ENCODE measurements at regions not wholly inside any gene's neighbourhood (a gene's known extent, or its start where the extent isn't known, plus 50 kb on each side); places are given as distances from the start of the nearest gene placed in this dataset.

DNA sequence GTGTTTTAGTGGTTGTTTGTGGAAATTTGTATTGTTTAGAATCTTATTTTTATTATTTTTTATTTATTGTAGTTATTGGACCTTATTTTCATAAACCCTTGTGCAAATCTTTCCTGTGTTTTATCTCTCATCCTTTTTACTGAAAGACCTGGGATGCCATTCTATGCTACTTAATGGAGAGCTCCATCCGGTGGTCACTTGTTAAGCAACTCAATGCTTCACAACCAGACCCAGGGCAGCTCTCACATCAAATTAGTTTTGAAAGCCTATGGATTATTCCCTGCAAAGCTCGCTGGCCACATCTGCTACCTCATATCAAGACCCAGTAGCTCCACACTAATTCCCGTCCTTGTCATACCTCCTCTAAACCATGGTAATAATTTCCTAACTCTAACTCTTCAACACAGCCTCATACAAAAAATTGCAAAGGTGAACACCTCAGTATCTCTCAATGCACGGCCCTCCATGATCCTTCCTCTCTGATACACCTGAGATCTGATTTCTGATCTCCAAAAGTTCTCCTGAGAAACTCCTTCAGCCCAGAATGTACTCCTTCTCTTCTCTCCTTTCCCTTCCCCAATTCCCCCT is 296.6 kb upstream of the MANEA start:
- Histone ChIP-seq H3K27me3 (ENCODE audit: control insufficient read depth in 2 of 2, insufficient read depth in 2 of 2, low read length in 2 of 2) (no peaks in the 10 kb centered on the region), H4K20me1 (ENCODE audit: insufficient read depth, low read length) (no peaks in the 10 kb centered on the region), H3K4me2 (replicated peaks; ENCODE audit: extremely low read depth, low read length, poor library complexity, severe bottlenecking) (no peak overlapping the region), H3K79me2 (ENCODE audit: insufficient read depth, low read length) (no peaks in the 10 kb centered on the region), H3K4me3 (replicated peaks in 1 of 3; ENCODE audit: low read depth in 2 of 3, low read length in 3 of 3) (no peak overlapping the region), H3K36me3 (replicated peaks in 1 of 2; ENCODE audit: control insufficient read depth in 1 of 2, insufficient read depth in 2 of 2, low read length in 2 of 2) (no peaks in the 10 kb centered on the region), H2AFZ (ENCODE audit: insufficient read depth, low read depth, low read length, poor library complexity, severe bottlenecking) (no peak overlapping the region), H3K4me1 (ENCODE audit: control insufficient read depth in 1 of 2, insufficient read depth in 2 of 2, low read length in 2 of 2) (no peaks in the 10 kb centered on the region), H3K27ac (ENCODE audit: low read depth in 1 of 2, low read length in 2 of 2) (no peak overlapping the region), H3K9me3 (replicated peaks in 1 of 2; ENCODE audit: control insufficient read depth in 1 of 2, insufficient read depth in 1 of 2, low read length in 2 of 2) (no peaks in the 10 kb centered on the region), H3K9ac (ENCODE audit: insufficient read depth, low read length, poor library complexity, severe bottlenecking) (no peak overlapping the region)
- H3K36me3 Mint-ChIP-seq: no peaks in the 10 kb centered on the region
- DNase-seq: peak in 1 of 3 donors; percentile 8
- TF ChIP-seq, protein P1, sequence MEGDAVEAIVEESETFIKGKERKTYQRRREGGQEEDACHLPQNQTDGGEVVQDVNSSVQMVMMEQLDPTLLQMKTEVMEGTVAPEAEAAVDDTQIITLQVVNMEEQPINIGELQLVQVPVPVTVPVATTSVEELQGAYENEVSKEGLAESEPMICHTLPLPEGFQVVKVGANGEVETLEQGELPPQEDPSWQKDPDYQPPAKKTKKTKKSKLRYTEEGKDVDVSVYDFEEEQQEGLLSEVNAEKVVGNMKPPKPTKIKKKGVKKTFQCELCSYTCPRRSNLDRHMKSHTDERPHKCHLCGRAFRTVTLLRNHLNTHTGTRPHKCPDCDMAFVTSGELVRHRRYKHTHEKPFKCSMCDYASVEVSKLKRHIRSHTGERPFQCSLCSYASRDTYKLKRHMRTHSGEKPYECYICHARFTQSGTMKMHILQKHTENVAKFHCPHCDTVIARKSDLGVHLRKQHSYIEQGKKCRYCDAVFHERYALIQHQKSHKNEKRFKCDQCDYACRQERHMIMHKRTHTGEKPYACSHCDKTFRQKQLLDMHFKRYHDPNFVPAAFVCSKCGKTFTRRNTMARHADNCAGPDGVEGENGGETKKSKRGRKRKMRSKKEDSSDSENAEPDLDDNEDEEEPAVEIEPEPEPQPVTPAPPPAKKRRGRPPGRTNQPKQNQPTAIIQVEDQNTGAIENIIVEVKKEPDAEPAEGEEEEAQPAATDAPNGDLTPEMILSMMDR (IDR thresholded peaks at IDR 0.05): no peak
- H3K4me3 Mint-ChIP-seq: no peak overlapping the region
- intact Hi-C loops (cut with micrococcal nuclease): no loop called here
- peaks cover 0 to 2% (median 0%) of the 10 kb centered on the region in 7 donors for H3K9me3 Mint-ChIP-seq
- H3K27me3 Mint-ChIP-seq (ENCODE audit: low read depth in 3 of 3): no peaks in the 10 kb centered on the region
- no peak overlapping the region for H3K27ac Mint-ChIP-seq
- H3K4me1 Mint-ChIP-seq: no peaks in the 10 kb centered on the region
- WGBS (ENCODE audit: insufficient coverage): 52% methylated on average over 4 of the region's 4 CpGs

DNA sequence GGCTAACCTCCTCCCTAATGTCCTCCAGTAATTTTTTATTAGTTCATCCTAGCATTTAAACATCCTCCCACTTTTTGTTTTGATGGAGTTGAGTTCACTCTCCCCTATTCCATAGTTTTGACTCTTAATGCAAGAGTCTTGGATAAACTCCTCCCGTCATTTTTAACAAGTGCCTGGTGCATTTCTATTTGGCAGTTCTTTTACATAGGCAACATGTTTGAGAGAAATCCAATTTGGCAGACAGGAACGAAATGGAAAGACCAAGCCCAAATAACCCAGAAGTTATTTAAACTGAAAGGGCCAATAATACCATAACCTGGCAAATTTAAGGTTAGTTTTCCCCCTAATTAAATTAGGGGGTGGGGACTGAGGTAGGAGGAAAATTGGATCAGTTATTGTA is 291.5 kb upstream of the MANEA start:
- no peak overlapping the region for H3K4me3 ChIP-seq (replicated peaks in 1 of 3; ENCODE audit: low read depth in 2 of 3, low read length in 3 of 3)
- no peak overlapping the region for H3K27ac Mint-ChIP-seq
- DNase-seq: no peak
- H3K9me3 Mint-ChIP-seq: peaks cover 0 to 2% (median 0%) of the 10 kb centered on the region in 7 donors
- H2AFZ ChIP-seq (ENCODE audit: insufficient read depth, low read depth, low read length, poor library complexity, severe bottlenecking): no peak overlapping the region
- no peaks in the 10 kb centered on the region for H3K4me1 ChIP-seq (ENCODE audit: control insufficient read depth in 1 of 2, insufficient read depth in 2 of 2, low read length in 2 of 2)
- no peaks in the 10 kb centered on the region for H3K79me2 ChIP-seq (ENCODE audit: insufficient read depth, low read length)
- no CpG with 5 or more reads among the region's 2 CpGs for WGBS (ENCODE audit: insufficient coverage)
- no peaks in the 10 kb centered on the region for H3K36me3 ChIP-seq (replicated peaks in 1 of 2; ENCODE audit: control insufficient read depth in 1 of 2, insufficient read depth in 2 of 2, low read length in 2 of 2)
- H3K27ac ChIP-seq (ENCODE audit: low read depth in 1 of 2, low read length in 2 of 2): no peak overlapping the region
- TF ChIP-seq, protein P1 (IDR thresholded peaks at IDR 0.05): no peak
- H3K4me1 Mint-ChIP-seq: no peaks in the 10 kb centered on the region
- H3K9ac ChIP-seq (ENCODE audit: insufficient read depth, low read length, poor library complexity, severe bottlenecking): no peak overlapping the region
- no peak overlapping the region for H3K4me2 ChIP-seq (replicated peaks; ENCODE audit: extremely low read depth, low read length, poor library complexity, severe bottlenecking)
- H3K36me3 Mint-ChIP-seq: no peaks in the 10 kb centered on the region
- no peak overlapping the region for H3K4me3 Mint-ChIP-seq
- H3K27me3 Mint-ChIP-seq (ENCODE audit: low read depth in 3 of 3): no peaks in the 10 kb centered on the region
- H3K9me3 ChIP-seq (replicated peaks in 1 of 2; ENCODE audit: control insufficient read depth in 1 of 2, insufficient read depth in 1 of 2, low read length in 2 of 2): no peaks in the 10 kb centered on the region
- no peaks in the 10 kb centered on the region for H4K20me1 ChIP-seq (ENCODE audit: insufficient read depth, low read length)
- intact Hi-C loops (cut with micrococcal nuclease): no loop called here
- H3K27me3 ChIP-seq (ENCODE audit: control insufficient read depth in 2 of 2, insufficient read depth in 2 of 2, low read length in 2 of 2): no peaks in the 10 kb centered on the region

Measured in CD14-positive monocyte (primary cell).